ENCODE measurements at regions not wholly inside any gene's neighbourhood (a gene's known extent, or its start where the extent isn't known, plus 50 kb on each side); places are given as distances from the start of the nearest gene placed in this dataset.
A peak's percentile ranks its signal among the peaks of the same experiment; 100 is the strongest.
"Not testable (repeated sequence)": the region's sequence is repeated elsewhere in the genome, so short reads cannot be mapped to it uniquely, and the experiment has no call there.

DNA sequence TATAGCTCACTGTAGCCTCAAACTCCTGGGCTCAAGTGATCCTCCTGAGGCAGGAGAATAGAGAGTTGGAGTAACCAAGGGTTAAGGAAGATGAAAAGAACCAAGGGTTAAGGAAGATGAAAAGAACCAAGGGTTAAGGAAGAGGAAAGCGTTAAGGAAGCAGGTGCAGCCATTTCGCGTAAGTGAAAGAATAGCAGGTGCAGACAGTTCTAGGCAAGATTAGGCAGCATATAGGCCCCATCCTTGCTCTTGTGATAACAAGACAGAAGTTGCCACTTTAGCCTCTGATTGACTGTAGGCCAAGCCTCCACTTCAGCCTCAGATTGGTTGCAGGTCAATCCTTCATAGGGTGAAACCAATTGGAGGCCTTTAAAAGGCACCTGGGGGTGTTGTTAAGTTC lies 677.4 kb downstream of the PDCD6IP start:
- no peak for DNase-seq (ENCODE audit: low read depth, low spot score)

DNA sequence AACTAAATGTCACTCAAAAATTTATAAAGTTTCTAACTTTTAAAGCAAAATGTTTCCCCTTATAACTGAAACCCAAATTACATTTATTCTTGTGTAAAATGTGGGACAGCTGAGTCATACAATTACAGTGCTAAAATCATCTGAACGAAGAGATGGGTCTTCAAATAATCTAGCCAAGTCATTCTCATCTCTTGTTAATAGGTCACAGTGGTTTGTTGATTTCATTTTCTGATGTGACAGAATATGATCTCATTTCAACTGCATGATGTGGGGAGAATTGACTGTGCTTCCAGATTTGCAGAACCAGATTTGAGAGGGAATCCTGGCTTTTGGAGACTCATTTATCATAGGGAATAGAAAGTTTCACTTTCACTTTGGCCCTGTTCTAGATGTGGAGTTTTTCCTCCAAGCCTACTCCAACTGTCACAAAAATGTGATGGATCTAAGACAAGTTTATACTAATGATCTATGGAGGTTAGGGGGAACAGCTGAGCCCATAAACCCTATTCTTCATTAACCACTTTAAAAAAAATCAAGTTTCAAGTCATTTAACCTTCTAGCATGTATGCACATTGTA lies 685.0 kb downstream of the PDCD6IP start:
- no peak for DNase-seq (ENCODE audit: low read depth, low spot score)

DNA sequence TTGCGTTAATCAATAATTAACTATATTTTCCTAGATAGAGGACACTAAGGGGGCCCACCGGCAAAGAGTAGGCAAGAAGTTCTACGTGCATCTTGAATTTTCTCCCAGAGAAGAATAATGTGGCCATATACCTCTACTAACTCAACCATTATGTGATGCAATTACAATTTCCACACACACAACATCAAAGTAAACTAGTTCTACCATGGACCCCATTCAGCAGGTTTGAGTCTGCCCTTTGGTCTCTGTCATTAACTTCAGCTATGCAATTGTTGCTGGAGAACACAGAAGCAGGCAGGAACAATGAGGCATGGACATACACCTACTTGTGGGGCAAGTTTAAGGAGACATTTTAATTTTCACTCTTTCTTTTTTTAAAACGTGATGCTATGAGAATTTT lies 705.9 kb downstream of the PDCD6IP start:
- no peak for DNase-seq (ENCODE audit: low read depth, low spot score)

DNA sequence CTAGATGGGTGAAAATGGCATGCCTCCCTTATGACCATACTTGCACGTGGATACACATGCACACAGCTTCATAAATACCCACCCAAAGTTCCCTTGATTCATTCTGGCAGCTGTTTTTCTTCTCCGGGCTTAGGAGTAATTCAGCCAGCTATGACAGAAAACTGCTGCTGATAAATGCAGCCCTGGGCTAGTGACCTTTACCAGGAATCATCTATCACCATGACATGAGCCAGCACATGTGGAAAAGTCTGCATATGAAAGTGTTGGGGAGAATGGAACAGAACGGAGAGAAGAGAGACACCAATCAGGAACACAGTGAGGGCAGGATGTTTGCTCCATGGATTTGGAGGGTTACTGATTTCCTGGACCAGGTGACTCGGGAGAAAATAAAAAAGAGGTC lies 706.3 kb downstream of the PDCD6IP start:
- no peak for DNase-seq (ENCODE audit: low read depth, low spot score)

DNA sequence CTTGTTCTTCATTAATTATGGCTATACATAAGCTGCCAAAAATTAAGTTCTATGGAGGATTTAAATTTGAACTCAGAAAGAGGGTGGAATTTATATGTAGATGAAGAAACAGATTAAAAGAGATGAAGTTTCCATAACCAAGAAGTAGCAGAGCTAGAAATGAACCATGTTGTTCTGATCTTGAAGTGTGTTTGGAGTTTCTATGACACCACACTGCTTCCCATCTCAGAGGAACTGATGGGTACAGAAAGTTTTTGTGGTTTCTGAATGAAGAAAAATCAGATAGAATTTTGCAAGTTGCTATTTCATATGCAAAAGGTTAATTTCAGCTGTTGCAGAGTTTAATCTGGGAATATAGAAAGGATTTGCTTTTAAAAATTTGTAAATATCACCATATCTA lies 710.3 kb downstream of the PDCD6IP start:
- DNase-seq (ENCODE audit: low read depth, low spot score), result no peak

DNA sequence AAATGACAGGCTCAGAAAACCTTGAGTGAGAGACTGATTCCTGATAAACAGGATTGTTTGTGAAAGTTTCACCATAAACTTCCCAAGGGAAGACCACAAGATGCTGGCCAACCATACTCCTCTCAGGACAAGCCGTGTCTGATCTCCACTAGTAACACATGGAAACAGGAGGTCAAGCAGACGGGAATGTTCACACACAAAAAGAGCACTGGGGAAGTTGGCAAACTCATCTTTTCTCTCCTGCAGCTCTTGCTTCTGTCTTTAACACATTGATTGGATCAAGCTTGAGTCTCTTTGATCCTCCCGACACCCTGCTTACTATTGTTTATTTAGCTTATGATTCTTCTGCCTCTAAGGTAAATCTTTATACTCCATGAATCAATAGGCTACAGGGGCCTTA lies 713.5 kb downstream of the PDCD6IP start:
- no peak for DNase-seq (ENCODE audit: low read depth, low spot score)

DNA sequence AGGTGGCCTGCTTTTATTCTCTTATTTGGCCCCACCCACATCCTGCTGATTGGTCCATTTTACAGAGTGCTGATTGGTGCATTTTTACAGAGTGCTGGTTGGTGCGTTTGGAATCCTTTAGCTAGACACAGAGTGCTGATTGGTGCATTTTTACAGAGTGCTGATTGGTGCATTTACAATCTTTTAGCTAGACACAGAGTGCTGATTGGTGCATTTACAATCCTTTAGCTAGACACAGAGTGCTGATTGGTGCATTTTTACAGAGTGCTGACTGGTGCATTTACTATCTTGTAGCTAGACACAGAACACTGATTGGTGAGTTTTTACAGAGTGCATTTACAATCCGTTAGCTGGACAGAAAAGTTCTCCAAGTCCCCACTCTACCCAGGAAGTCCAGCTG lies 720.6 kb downstream of the PDCD6IP start:
- not testable (repeated sequence) for DNase-seq (ENCODE audit: low read depth, low spot score)

DNA sequence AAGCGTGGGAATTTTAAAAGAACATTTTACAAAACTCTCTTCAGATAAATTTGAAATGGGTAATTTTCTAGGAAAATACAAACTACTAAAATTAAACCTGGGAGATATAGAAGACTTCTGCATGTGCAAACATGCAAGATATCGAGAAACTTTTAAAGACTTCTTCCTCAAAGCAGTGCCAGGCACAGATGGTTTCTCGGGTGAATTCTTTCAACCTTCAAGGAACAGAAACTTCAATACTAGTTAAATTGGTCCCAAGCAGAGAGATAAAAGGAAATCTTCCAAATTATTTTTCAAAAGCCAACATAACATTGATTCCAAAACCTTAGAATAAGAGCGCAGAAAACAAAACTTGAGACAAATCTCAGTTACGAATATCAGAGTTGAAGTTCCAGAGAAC lies 732.7 kb downstream of the PDCD6IP start:
- no peak for DNase-seq (ENCODE audit: low read depth, low spot score)

DNA sequence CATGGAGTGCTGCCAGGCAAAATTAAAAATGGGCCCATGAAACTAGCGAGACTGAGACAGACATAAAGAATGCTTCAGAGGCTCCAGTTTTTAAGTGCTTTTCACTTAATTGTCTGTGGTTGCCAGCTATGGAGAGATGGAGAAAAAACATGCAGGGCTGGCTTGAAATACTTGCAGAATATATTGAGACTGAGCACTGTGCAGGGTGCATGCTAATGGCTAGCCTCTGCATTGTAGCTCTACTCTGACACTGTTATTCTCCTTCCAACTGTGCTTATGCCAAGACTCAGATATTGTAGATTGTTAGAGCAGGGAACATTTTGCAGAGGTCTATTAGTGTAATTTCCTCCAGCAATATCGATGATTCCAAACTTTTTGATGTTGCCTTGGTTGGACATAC lies 735.0 kb downstream of the PDCD6IP start:
- no peak for DNase-seq (ENCODE audit: low read depth, low spot score)

DNA sequence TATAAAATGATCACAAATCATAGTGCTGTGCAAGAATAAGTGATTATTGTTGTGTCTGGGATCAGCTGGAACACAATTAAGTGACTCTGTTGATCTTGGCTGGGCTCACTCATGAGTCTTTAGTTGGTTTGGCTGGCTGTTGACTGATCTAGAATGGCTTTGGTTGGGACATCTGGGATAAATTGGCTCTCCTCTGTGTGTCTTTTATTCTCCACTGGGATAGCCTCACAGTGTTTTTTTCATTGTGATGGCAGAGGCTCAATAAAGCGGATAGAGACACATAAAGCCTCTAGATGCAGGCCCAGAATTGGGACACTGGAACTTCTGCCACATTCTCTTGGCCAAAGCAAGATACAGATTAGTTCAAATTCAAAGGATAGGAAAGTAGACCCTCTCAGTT lies 735.6 kb downstream of the PDCD6IP start:
- DNase-seq (ENCODE audit: low read depth, low spot score), result no peak

DNA sequence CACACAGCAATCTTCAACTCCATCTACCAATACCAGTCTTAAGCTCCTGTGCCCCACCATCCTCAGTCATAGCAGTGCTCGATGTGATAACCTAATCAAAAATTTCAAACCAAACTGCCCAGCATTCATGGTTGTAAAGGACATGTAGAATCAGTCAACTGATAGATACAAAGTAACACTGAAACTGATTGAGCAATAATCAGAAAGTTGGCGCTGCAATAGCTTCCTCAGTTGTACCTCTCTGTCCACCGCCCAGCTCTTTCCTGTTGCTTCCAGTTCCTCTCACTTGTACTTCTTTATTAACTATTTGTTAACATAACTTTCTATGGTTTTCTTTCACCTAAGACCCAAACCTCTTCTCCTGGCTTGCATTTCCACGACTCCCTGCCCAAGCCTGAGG lies 745.7 kb downstream of the PDCD6IP start:
- DNase-seq (ENCODE audit: low read depth, low spot score), result no peak

DNA sequence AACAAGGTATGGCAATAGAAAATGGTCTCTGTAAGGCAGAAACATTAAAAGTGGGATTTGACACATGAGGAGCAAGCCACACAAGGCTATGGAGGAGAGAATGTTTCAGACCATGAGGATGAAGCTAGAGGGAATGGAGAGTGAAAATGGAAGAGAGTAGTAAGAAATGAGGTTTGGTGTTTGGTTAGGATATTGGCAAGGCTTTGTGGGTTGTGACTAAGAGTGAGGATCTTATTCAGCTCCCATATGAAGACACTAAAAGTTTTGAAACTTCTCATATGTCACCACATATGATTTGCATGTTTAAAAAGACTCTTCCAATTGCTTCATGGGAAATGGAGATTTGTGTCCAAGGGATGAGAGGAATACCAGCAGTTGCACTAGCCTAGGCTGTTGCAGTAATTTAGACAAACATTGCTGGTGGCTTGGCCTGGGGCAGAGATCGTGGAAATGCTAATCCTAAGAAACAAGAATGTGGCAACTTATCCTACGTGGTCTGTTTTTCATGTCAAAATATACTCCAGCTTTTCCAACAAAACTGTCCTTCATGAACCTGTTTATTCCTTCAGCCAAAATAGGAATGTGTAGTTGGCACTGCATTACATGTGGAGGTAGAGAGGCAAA lies 749.0 kb downstream of the PDCD6IP start:
- DNase-seq (ENCODE audit: low read depth, low spot score), result no peak

DNA sequence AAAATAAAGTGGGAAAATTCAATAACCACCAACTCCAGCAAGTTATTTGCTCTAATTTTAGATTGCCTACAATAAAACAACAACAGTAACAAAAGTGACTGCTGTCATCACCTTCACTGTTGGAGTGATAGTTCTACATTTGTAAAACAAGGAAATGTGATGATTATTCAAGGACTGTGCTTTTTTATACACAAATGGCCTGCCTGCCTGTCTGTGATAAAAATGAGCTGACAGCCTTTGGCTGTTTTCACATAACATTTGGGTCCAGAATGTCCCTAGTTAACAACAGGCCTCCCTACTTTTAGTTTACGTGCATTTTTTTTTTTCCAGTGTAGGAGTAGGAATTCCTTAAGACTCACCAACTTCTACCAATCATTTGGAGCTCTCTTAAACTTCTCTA lies 768.8 kb downstream of the PDCD6IP start:
- no peak for DNase-seq (ENCODE audit: low read depth, low spot score)

DNA sequence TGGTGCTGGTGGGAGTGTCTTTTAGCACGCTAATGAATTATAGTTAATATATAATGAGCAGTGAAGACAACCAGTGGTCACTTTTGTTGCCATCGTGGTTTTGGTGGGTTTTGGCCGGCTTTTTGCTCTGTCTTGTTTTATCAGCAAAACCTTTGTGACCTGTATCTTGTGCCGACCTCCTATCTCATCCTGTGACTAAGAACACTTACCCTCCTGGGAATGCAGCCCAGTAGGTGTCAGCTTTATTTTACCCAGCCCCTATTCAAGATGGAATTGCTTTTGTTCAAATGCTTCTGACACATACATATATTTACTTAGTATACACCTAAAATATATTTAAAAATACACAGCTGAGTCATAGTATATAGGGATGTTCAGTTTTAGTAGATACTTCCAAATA lies 770.3 kb downstream of the PDCD6IP start:
- DNase-seq (ENCODE audit: low read depth, low spot score), result no peak

DNA sequence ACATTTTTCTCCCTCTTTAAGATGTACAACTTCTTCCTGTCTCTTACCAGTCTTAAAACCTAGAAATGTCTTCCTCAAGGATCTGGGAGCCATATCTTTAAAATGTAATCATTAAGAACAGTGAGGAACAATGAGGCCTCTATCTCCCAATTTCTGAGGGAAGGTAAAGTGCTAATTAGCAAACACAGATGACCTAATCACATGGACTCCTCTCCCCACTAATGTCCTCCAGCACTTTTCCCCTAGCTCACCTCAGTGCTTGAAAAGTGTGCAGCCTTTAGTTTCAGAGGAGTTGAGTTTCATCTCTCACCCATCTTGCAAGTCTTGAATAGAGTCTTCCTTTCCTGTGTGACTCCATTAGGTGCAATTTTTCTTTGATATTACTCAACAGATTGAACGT lies 771.0 kb downstream of the PDCD6IP start:
- DNase-seq (ENCODE audit: low read depth, low spot score), result peak; percentile 3

DNA sequence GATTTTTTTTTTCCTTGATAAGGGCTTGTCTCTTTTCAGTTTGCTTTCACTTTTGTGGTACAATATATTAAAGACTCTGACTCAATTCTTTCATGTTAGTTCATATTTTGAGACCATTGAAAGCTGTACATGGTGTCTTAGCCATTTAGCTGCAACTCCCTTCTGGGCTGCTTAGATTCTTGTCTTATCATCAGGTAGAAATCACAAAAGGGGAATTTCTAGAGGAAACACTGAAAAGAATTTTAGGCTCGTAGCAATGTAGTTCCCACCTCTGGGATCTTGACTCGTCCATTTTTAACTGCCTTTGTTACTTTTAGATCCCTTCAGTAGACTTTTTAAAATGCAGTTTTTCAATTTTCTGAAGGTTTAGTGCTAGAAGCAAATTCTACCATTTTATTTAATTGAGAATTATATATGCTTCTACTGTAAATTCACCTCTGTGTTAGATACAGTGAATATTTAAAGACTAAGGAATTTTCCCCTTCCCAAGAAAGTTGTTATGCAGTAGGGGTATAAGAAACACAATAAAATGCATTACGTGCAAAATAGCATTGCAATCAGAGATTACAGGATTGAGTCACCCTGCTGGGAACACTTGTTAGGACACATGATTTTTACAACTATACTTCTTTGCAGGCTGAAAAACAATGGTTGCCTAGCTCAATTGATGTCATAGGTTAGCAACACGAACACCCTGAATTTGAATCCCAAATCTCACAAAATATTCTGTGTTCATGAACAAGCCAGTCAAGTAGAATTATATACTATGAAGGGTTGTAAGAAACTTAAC lies 772.7 kb downstream of the PDCD6IP start:
- DNase-seq (ENCODE audit: low read depth, low spot score), result no peak

DNA sequence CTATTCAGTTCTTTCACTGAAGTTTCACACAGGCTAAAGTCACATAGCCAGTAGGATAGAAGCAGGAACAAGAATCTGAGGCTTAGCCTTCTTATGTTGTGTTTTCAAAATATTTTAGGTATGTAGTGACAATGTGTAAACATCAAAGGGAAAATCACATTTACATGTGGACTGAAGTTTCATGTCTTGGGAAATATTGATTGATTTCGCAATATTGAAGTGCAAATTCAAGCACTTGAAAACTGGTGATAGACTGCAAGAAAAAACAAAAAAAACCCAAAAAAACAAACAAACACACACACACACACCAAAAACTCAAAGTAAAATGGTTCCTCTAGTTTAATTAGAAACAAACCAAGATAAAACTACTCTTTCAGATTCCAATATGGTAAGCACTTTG lies 773.3 kb downstream of the PDCD6IP start:
- DNase-seq (ENCODE audit: low read depth, low spot score), result no peak

DNA sequence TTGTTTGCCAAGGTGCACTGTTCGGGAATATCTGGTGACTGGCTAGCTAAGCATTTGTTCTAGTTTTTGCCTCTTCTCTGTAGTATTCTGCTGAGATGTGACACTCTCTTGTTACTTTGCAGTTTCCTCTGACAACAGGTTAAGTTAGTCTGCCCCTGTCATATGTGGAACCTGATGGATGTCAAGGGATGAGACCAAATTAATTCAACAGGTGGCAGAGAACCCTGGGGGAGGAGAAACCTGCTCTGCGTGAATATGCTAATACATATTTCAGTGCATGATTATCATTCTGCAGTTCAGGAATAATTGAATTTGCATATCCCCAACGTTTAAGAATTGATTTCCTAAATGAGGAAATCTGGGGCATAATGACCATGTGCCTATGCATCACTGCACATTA lies 777.3 kb downstream of the PDCD6IP start:
- no peak for DNase-seq (ENCODE audit: low read depth, low spot score)

DNA sequence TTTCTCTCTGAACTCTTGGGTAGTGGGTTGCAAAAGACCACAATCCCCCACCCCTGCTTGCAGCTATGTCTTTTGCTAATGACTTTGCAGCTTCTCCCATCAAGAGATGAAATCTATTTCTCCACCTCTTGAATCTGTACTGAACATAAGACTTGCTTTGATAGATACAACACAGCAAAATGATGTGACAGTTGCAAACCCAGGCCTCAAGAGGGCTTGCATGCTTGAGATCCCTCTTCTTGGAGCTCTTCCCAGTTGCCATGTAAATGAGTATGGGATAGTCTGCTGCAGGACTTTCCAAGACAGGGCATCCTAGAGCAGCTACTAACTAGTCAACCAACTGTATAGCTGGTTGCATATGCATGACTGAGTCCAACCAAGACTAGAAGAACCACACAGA lies 783.6 kb downstream of the PDCD6IP start:
- DNase-seq (ENCODE audit: low read depth, low spot score), result no peak

DNA sequence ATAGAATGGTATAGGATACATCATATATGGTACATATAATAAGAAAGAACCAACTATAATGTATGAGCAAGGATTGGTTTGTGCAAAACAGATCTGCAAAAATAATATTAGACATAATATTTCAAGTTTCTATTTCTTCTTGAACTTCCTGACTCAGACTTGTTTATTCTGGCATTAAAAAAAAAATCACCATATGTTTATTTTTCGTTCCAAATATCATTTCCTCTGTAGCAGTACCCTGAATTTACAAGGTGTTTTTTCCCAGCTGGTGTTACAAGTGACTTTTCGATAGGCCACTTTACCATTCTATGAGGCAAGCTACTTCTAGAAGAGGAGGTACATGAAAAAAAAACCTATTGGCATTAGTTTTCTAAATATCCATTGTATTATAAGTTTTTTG lies 785.0 kb downstream of the PDCD6IP start:
- DNase-seq (ENCODE audit: low read depth, low spot score), result no peak

DNA sequence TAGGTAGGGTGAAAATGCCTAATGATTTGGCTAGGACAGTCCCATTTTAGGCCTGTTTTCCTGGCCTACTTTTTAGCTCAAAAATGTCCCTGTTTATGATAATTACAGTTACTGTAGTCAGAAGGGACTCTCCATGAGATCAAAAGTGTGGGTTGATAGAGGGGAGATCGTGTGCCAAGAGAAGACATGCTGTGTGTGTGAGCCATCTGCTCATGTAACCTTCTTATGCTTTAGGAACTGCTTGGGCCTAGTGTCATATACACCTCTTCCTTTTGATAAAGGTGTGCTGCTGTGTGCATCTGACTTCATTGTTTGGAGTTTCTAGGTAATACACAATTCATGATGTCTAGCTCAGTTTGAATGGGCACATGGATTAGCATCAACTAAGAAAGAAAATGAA lies 786.5 kb downstream of the PDCD6IP start:
- no peak for DNase-seq (ENCODE audit: low read depth, low spot score)

DNA sequence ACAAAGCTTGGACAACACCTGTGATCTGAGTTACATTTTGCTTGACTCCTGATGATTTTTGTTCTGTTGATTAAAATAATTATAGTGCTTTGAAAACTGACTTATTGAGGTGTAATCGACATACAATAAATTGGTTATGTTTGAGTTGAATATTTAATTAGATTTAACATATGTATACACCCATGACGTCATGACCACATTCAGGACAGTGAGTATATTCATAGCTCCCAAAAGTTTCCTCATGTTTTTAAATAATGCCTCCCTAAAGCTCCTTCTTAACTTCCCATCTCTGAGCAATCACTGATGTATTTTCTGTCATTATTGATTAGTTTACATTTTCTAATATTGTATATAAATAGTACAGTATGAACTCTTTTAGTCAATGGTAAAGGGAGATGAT lies 801.2 kb downstream of the PDCD6IP start:
- no peak for DNase-seq (ENCODE audit: low read depth, low spot score)

DNA sequence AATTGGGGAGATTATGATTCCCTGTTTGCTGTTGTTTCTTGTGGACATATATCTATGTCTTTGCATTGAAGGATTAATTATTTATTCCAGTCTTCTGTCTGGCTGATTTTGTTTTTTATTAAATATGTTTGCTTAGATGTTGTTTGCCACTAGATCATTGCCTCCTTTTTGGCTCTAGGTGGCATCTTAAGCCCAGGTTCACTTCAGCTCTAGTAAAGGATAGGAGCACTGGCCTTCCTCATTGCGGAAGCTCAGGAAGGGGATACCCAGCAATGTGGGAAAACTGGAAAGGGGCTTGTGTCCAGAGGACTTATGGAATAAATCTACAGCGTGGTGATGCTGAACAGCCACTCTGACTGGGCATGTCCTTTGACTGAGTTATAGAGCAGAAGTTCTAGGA lies 821.6 kb downstream of the PDCD6IP start:
- peak; percentile 18 for DNase-seq (ENCODE audit: low read depth, low spot score)
